ENCODE measurements at regions not wholly inside any gene's neighbourhood (a gene's known extent, or its start where the extent isn't known, plus 50 kb on each side); places are given as distances from the start of the nearest gene placed in this dataset.

- Histone ChIP-seq H3K9ac (ENCODE audit: low read depth, low read length) (no peak overlapping the region), H4K91ac (ENCODE audit: insufficient read depth, low read depth, low read length) (no peak overlapping the region), H3K9me3 (ENCODE audit: control insufficient read depth, insufficient read depth, low read length) (no peaks in the 10 kb centered on the region), H3K27me3 (ENCODE audit: control insufficient read depth, insufficient read depth, low read length) (peaks cover 5% of the 10 kb centered on the region), H4K20me1 (ENCODE audit: insufficient read depth, low read length) (no peaks in the 10 kb centered on the region), H3K79me1 (ENCODE audit: low read depth in 1 of 2, low read length in 2 of 2) (no peaks in the 10 kb centered on the region), H3K27ac (ENCODE audit: insufficient read depth, low read length) (no peak overlapping the region), H4K8ac (ENCODE audit: low read depth in 2 of 2, low read length in 2 of 2) (no peak overlapping the region), H2BK5ac (ENCODE audit: low read depth, low read length, poor library complexity, severe bottlenecking) (no peak overlapping the region), H2AK5ac (ENCODE audit: low read depth, low read length) (no peak overlapping the region), H3K4me3 (ENCODE audit: insufficient read depth, low read depth, low read length) (no peak overlapping the region), H3K4me2 (ENCODE audit: low read depth, low read length) (no peak overlapping the region), H2AFZ (replicated peaks; ENCODE audit: low read length, poor library complexity) (no peak overlapping the region), H2AK9ac (replicated peaks; ENCODE audit: low read depth, low read length, poor library complexity) (no peak overlapping the region), H3K23ac (ENCODE audit: low read depth, low read length) (no peak overlapping the region), H2BK120ac (ENCODE audit: low read depth, low read length) (no peak overlapping the region), H3K56ac (ENCODE audit: extremely low read depth, insufficient read depth, low read length) (no peak overlapping the region), H3K9me1 (ENCODE audit: insufficient read depth, low read length) (no peaks in the 10 kb centered on the region), H4K5ac (ENCODE audit: low read depth, low read length) (no peak overlapping the region), H3K4ac (ENCODE audit: low read depth, low read length) (no peak overlapping the region), H3K14ac (replicated peaks; ENCODE audit: low read depth, low read length) (no peak overlapping the region), H3K18ac (ENCODE audit: low read depth, low read length) (no peak overlapping the region), H3K4me1 (ENCODE audit: control insufficient read depth, insufficient read depth, low read length) (no peaks in the 10 kb centered on the region; the same call in 1 of the 2 replicates), H2BK20ac (ENCODE audit: low read depth, low read length) (no peak overlapping the region), H2BK15ac (ENCODE audit: low read depth, low read length) (no peak overlapping the region), H3K36me3 (ENCODE audit: control insufficient read depth, insufficient read depth, low read length) (no peaks in the 10 kb centered on the region)
- TF ChIP-seq CEBPB (IDR thresholded peaks at IDR 0.05; ENCODE audit: low read depth, low read length) = no peak
- TF ChIP-seq ELK1 (IDR thresholded peaks at IDR 0.05; ENCODE audit: borderline replicate concordance, low read depth, low read length) = no peak
- no peak for TF ChIP-seq MXI1 (IDR thresholded peaks at IDR 0.05; ENCODE audit: borderline replicate concordance, low read depth, low read length)
- TF ChIP-seq USF2 (IDR thresholded peaks at IDR 0.05; ENCODE audit: low read depth, low read length) = 0 out of 2 replicates have a peak, but pooled peaks have one; percentile 25
- BruUV-seq (replicated peaks) = no TSS peak
- dilution Hi-C loops (cut with HindIII; ENCODE audit: low sequenced_read_pairs, unreplicated experiment) = no loop called here
- WGBS, 2 experiments (ENCODE audit: extremely low coverage in 2 of 2, insufficient read length in 1 of 2) = 88% methylated on average over 1 of the region's 4 CpGs; no CpG with 5 or more reads in 1 of the 2 experiments
- DNase-seq (no peak), ATAC-seq (ENCODE audit: low read depth) (no peak)
- intact Hi-C loops (cut with micrococcal nuclease) = no loop called here
- CTCF ChIA-PET = no interaction called here
- POLR2A ChIA-PET (ENCODE audit: unreplicated experiment) = no interaction called here
- in situ Hi-C loops (cut with MboI; ENCODE audit: low sequenced_read_pairs) = no loop called here
Observed at GRCh38 chr16:51596247-51596646, 445.2 kb upstream of the SALL1 start.

Measured in IMR-90 (cell line).